BE2C (cell line): ENCODE measurements at regions not wholly inside any gene's neighbourhood (a gene's known extent, or its start where the extent isn't known, plus 50 kb on each side); places are given as distances from the start of the nearest gene placed in this dataset.
A peak's percentile ranks its signal among the peaks of the same experiment; 100 is the strongest.

Experiments
- DNase-seq: peaks from one replicate; pipeline ENCODE4 v3.0.0-alpha.2; 2020
- H3K27me3 ChIP-seq: fragments of 250-450 bp; sonication (Bioruptor Pico); 2 replicates; pipeline ENCODE4 v1.5.1; 2020; ENCODE audit warnings: mild to moderate bottlenecking
- H3K36me3 ChIP-seq: fragments of 250-450 bp; sonication (Bioruptor Pico); 2 replicates; pipeline ENCODE4 v1.5.1; 2020; ENCODE audit warnings: mild to moderate bottlenecking
- H3K4me1 ChIP-seq: fragments of 250-450 bp; sonication (Bioruptor Pico); 2 replicates; pipeline ENCODE4 v1.5.1; 2020
- H3K4me3 ChIP-seq: 2 replicates; pipeline ENCODE4 v1.5.1; 2011; ENCODE audit warnings: low read depth, low read length
- H3K9me3 ChIP-seq: fragments of 250-450 bp; sonication (Bioruptor Pico); 2 replicates; pipeline ENCODE4 v1.5.1; 2020
- TF ChIP-seq, protein P1 (sequence below): IDR thresholded peaks from 2 replicates; pipeline ENCODE4 v1.5.1; 2012; ENCODE audit warnings: mild to moderate bottlenecking, low read depth, low read length

DNA sequence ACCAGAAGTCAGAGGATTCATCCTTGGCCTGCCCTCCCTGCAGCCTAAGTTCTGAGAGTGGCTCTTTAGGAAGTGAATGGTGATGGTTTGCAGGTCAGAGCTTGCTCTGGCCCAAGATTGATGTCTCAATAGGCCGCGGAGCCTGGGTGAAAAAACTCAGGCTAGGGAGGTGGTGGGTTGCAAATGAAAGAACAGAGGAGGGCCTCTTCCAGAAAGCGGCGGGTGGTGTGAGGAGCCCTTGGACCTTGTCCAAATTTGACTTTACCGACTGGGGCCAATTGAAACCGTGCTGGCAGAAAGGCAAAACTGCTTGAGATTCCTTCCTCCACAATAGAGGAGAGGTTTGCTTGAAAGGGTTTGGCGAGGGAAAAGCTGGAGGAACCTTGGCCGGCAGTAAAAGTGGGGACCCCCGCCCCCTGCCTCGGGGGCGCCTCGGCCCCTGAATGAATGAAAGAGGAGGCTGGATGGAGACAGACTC is 331.3 kb downstream of the SEC14L1 start:
- peak; percentile 42 for DNase-seq

GRCh38 chr17:77472468-77473310 is 331.9 kb downstream of the SEC14L1 start:
- Histone ChIP-seq H3K4me3 (peak overlapping the region; percentile 26), H3K27me3 (no peaks in the 10 kb centered on the region), H3K36me3 (peaks cover under 1% of the 10 kb centered on the region), H3K9me3 (no peaks in the 10 kb centered on the region), H3K4me1 (peaks cover 58% of the 10 kb centered on the region)
- TF ChIP-seq, protein P1, sequence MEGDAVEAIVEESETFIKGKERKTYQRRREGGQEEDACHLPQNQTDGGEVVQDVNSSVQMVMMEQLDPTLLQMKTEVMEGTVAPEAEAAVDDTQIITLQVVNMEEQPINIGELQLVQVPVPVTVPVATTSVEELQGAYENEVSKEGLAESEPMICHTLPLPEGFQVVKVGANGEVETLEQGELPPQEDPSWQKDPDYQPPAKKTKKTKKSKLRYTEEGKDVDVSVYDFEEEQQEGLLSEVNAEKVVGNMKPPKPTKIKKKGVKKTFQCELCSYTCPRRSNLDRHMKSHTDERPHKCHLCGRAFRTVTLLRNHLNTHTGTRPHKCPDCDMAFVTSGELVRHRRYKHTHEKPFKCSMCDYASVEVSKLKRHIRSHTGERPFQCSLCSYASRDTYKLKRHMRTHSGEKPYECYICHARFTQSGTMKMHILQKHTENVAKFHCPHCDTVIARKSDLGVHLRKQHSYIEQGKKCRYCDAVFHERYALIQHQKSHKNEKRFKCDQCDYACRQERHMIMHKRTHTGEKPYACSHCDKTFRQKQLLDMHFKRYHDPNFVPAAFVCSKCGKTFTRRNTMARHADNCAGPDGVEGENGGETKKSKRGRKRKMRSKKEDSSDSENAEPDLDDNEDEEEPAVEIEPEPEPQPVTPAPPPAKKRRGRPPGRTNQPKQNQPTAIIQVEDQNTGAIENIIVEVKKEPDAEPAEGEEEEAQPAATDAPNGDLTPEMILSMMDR, result no peak
- DNase-seq, result no peak

More for the DNA sequence above, 331.3 kb downstream of the SEC14L1 start:
- Histone ChIP-seq H3K27me3 (no peaks in the 10 kb centered on the region), H3K36me3 (peaks cover 2% of the 10 kb centered on the region), H3K4me1 (peaks cover 52% of the 10 kb centered on the region), H3K4me3 (peak overlapping the region; percentile 26), H3K9me3 (no peaks in the 10 kb centered on the region)
- TF ChIP-seq, protein P1, result no peak

DNA sequence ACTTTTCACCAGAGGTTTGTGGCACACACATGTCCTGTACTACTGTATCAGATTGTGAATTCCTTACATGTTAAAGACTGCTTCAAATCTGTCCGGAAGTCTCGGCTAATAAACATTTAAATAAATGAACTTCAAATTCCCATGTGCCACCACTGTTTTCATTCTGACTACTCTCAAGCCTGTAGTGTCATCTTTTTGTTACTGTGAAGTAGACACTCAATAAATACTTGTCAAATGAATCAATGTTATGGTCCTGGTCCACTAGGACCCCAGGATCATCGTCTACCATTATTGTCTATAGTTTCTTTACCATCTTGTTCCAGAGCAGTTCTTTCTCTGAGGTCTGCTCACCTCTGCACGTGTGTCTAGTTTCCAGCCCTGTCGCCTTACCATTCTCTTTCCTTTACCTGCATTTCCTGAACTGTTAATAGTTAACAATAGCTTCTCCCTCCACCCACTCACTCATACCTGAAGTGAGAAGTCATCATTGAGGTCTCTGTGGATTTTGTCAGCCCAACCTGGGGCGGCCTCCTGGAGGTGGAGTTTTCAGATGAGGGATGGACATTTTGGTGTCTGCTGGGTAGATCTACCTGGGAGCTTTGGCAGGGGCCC is 333.0 kb downstream of the SEC14L1 start:
- Histone ChIP-seq H3K4me3 (no peak overlapping the region), H3K36me3 (no peaks in the 10 kb centered on the region; the same call in none of the 2 replicates), H3K27me3 (no peaks in the 10 kb centered on the region), H3K4me1 (peaks cover 66% of the 10 kb centered on the region), H3K9me3 (no peaks in the 10 kb centered on the region)
- TF ChIP-seq, protein P1, result no peak
- DNase-seq, result no peak

- H3K4me1 ChIP-seq, result peaks cover 73% of the 10 kb centered on the region
Observed at GRCh38 chr17:77474292-77474988, 333.7 kb downstream of the SEC14L1 start.

DNA sequence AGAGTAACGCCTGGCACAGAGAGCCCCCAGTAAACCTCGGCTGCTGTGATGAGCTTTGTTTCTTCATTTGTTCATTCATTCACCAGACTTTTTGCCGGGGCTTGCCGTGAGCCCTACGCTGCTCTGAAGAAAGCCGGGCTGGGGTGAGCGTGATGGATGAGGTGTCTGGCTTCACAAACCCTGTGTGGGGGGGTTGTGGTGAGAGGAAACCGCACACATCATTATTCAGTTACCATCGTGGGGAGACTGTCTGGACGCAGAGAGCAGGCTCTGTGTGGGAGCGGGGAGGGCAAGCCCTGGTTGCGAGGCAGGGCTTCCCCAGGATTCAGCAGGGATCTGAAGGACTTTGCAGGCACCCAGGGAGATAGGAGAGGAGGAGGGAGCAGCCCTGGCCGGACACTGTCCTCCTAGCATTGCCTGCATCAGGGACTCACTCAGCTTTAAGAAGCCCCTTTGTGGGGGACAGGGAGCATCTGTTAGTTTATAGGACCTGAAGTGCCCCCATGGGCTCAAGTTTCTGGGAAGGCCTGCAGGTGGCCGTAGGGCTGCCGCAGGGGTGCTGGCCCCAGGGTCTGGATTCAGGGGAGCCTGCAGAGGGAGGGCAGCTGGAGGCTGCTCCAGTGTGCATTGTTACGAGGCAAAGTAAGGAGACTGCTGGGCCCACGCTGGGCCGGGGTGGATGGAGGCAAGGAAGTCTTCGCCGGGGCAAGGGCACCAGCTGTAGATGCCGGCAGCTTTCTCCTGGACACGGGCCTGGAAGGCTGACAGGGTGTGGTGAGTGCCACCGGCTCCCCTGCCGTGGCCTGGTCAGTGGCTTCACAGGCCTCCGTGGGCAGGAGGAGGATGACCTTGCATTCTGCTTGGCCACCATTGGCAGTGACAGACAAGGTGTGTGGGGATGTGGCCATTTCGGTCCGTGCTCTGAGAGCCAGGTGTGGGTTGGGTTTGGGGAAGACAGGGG is 334.5 kb downstream of the SEC14L1 start:
- Histone ChIP-seq H3K4me3 (no peak overlapping the region), H3K4me1 (peaks cover 76% of the 10 kb centered on the region), H3K36me3 (no peaks in the 10 kb centered on the region; the same call in 1 of the 2 replicates), H3K27me3 (no peaks in the 10 kb centered on the region), H3K9me3 (no peaks in the 10 kb centered on the region)
- TF ChIP-seq, protein P1, result no peak
- DNase-seq, result no peak

More at GRCh38 chr17:77474292-77474988, 333.7 kb downstream of the SEC14L1 start:
- no peaks in the 10 kb centered on the region for H3K27me3 ChIP-seq
- DNase-seq, result no peak
- H3K36me3 ChIP-seq, result no peaks in the 10 kb centered on the region; the same call in 1 of the 2 replicates
- TF ChIP-seq, protein P1, result no peak
- H3K9me3 ChIP-seq, result no peaks in the 10 kb centered on the region
- no peak overlapping the region for H3K4me3 ChIP-seq
